HEK293 (cell line): ENCODE measurements at regions not wholly inside any gene's neighbourhood (a gene's known extent, or its start where the extent isn't known, plus 50 kb on each side); places are given as distances from the start of the nearest gene placed in this dataset.

Experiments
- ZNF791 ChIP-seq: fragments of 450-650 bp; formaldehyde crosslinking; IDR thresholded peaks from 2 replicates; pipeline ENCODE4 v1.5.1; 2016; ENCODE audit warnings: missing biosample characterization, missing genetic modification characterization
- TF ChIP-seq, protein P1 (sequence below): fragments of 450-650 bp; formaldehyde crosslinking; IDR thresholded peaks from 2 replicates; pipeline ENCODE4 v1.5.1; 2016; ENCODE audit warnings: missing biosample characterization, missing genetic modification characterization

DNA sequence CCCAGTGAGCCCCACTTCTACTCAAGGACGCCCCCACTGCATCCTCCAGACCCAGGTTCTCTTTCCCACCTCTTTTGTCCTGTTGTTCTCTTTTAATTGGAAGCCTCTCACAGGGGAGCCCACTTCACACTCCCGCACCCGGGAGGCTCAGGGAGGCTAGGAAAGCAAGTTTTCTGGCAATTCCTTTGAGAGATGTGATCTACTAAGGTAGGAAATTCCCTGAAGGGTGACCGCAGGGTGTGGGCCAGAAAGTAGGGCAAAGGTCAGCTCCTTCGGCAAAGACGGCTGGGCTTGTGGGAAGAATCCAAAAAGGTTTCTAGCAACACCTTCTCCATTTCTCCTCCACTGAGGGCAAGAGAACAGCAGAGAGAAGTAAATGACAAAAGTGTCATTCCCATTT is 98.1 kb upstream of the PTPN1 start:
- TF ChIP-seq, protein P1, sequence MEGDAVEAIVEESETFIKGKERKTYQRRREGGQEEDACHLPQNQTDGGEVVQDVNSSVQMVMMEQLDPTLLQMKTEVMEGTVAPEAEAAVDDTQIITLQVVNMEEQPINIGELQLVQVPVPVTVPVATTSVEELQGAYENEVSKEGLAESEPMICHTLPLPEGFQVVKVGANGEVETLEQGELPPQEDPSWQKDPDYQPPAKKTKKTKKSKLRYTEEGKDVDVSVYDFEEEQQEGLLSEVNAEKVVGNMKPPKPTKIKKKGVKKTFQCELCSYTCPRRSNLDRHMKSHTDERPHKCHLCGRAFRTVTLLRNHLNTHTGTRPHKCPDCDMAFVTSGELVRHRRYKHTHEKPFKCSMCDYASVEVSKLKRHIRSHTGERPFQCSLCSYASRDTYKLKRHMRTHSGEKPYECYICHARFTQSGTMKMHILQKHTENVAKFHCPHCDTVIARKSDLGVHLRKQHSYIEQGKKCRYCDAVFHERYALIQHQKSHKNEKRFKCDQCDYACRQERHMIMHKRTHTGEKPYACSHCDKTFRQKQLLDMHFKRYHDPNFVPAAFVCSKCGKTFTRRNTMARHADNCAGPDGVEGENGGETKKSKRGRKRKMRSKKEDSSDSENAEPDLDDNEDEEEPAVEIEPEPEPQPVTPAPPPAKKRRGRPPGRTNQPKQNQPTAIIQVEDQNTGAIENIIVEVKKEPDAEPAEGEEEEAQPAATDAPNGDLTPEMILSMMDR (tag by site-specific recombination), result no peak
- TF ChIP-seq ZNF791, result no peak
